Epithelial cell of esophagus (primary cell): ENCODE measurements at regions not wholly inside any gene's neighbourhood (a gene's known extent, or its start where the extent isn't known, plus 50 kb on each side); places are given as distances from the start of the nearest gene placed in this dataset.
A peak's percentile ranks its signal among the peaks of the same experiment; 100 is the strongest.

Source experiments
- DNase-seq: peaks from one replicate; pipeline ENCODE4 v3.0.0; 2010; ENCODE audit warnings: low read depth
- H3K4me3 ChIP-seq: 2 replicates; pipeline ENCODE4 v1.5.1; 2011; ENCODE audit warnings: mild to moderate bottlenecking, low read length, control low read depth
- TF ChIP-seq, protein P1 (sequence below): IDR thresholded peaks from 2 replicates; pipeline ENCODE4 v1.5.1; 2011; ENCODE audit warnings: low read depth, mild to moderate bottlenecking, low read length, control low read depth, inconsistent platforms; ENCODE audit not compliant: insufficient read depth; ENCODE audit errors: missing control alignments

DNA sequence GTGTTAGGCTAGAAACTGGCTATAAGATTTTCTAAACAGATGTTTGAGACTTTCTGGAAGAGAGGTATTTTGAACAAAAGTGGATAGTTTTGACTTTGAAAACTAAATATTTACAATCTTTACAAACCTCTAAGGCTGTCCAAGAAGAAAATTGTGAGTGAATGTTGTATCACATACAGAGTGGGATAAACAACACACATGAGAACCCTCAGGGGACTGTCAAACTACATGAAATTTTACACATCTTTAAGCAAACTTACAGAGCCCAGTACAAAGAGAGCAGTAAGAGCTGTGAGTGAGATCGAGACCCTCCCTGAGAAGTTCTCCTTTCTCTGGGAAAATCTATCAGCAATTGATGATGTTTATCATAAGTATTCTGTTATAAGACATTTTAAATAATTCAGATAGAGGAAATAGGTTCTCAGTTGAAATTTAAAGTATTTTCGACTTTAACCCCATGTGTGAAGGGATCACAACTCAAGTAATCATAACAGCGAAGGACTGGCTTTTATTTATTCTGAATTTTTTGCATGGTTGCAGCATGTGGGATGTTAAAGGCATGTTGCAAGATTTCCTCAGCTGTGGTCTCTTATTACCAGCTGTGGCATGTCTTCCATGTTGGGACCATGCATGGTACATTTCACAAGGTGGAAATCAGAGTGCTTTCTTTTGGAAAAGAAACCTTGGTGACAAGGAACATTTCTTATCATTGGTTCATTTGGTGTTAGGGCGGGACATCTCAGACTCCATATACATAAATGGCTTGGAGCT lies 264.0 kb upstream of the PRICKLE1 start:
- TF ChIP-seq, protein P1, sequence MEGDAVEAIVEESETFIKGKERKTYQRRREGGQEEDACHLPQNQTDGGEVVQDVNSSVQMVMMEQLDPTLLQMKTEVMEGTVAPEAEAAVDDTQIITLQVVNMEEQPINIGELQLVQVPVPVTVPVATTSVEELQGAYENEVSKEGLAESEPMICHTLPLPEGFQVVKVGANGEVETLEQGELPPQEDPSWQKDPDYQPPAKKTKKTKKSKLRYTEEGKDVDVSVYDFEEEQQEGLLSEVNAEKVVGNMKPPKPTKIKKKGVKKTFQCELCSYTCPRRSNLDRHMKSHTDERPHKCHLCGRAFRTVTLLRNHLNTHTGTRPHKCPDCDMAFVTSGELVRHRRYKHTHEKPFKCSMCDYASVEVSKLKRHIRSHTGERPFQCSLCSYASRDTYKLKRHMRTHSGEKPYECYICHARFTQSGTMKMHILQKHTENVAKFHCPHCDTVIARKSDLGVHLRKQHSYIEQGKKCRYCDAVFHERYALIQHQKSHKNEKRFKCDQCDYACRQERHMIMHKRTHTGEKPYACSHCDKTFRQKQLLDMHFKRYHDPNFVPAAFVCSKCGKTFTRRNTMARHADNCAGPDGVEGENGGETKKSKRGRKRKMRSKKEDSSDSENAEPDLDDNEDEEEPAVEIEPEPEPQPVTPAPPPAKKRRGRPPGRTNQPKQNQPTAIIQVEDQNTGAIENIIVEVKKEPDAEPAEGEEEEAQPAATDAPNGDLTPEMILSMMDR, result no peak
- H3K4me3 ChIP-seq, result no peak overlapping the region
- DNase-seq, result no peak

DNA sequence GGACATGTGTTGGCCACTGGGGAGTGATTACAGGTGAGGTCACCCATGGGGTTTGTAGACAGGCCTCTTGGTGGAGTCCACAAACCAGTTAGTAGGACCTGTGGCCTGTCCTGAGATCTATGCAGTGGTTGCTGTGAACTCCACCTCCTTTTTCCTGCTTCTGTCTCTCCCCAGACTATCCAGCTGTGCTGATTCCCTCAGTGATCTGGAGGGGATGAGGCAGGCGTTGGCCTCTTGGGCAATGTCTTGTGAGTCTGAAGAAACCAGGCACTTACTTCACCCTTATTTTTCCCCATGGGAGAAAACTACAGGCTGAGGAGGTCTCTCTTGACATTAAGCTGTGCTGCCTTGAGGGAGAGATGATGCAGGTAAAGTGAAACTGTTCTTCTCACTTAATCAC lies 257.2 kb upstream of the PRICKLE1 start:
- DNase-seq, result peak; percentile 23
- TF ChIP-seq, protein P1, result no peak
- H3K4me3 ChIP-seq, result no peak overlapping the region

DNA sequence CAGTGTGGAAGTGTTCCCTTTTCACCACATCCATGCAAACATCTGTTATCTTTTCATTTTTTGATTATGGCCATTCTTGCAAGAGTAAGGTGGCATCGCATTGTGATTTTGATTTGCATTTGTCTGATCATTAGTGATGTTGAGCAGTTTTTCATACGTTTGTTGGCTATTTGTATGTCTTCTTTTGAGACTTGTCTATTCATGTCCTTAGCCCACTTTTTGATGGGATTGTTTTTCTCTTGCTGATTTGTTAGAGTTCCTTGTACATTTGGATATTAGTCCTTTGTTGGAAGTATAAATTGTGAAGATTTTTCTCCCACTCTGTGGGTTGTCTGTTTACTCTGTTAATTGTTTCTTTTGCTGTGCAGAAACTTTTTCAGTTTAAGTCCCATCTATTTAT lies 244.5 kb upstream of the PRICKLE1 start:
- TF ChIP-seq, protein P1, result no peak
- no peak for DNase-seq
- H3K4me3 ChIP-seq, result no peak overlapping the region

DNA sequence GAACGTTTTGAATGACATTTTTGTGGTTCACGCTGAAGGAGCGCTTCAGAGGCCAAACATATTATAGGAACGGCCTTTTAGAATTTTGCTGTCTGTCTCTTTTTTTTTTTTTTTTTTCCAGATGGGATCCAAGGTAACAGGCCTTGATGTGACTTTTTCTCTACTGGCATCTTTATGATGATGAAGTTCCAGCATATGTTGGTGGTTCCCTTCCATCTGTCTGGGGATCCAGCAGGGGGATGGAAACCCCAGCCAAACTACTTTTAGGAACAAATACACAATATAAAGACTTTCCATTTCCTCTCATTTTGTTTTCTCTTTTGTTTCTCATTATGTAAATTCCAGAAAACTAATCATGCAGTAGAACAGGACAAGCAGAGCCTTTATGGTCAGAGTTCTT lies 239.3 kb upstream of the PRICKLE1 start:
- TF ChIP-seq, protein P1, result no peak
- no peak overlapping the region for H3K4me3 ChIP-seq
- DNase-seq, result no peak

DNA sequence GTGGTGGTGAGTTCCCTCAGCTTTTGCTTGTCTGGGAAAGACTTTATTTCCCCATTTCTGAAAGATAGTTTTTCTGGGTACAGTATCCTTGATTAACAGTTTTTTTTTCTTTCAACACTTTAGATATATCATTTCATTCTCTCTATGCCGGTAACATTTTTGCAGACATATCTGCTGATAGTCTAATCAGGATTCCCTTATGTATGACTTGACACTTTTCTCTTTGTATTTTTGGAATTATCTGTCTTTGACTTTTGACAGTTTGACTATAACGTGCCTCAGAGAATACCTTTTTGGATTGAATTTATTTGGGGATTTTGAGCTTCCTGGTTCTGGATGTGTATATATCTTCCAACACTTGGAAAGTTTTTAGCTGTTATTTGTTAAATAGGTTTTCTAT lies 234.8 kb upstream of the PRICKLE1 start:
- no peak for DNase-seq
- no peak overlapping the region for H3K4me3 ChIP-seq
- TF ChIP-seq, protein P1, result no peak

DNA sequence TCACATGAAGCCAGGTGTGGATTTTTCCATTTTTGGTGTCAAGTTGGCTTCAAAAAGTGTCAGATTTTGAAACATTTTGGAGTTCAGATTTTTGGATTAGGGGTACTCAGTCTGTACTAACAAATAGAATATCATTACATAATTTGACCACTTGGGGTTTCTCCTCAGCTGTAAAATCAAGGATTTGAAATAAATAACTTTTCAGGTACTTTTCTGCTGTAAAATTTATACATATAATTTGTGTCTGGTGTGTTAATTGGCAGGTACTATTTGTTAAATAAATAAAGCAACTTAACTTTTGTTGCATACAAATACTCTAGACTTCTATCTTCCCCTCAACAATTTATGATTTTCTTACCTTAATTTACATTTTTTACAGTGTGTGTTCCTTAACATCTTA lies 234.1 kb upstream of the PRICKLE1 start:
- H3K4me3 ChIP-seq, result no peak overlapping the region
- no peak for DNase-seq
- TF ChIP-seq, protein P1, result no peak

DNA sequence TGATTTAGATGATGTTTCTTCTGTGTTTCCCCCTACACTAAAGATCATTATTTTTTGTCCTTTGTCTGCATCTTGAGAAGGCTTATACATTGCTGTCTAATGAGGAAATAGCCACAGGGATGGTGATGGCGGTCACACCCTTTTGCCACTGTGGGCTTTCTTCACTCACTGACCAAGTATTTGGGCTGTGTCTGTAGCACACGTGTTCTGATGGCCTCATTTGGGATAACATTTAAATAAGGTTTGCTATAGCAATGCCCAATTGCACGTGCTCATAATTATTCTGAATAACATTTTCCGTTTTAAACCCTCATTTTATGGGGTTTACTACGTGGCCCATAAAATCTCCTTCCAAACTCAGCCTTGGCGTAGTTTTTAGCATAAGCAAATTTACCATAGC lies 230.3 kb upstream of the PRICKLE1 start:
- H3K4me3 ChIP-seq, result no peak overlapping the region

More for the DNA sequence above, 230.3 kb upstream of the PRICKLE1 start:
- no peak for DNase-seq
- TF ChIP-seq, protein P1, result no peak
